ENCODE measurements at regions not wholly inside any gene's neighbourhood (a gene's known extent, or its start where the extent isn't known, plus 50 kb on each side); places are given as distances from the start of the nearest gene placed in this dataset.

DNA sequence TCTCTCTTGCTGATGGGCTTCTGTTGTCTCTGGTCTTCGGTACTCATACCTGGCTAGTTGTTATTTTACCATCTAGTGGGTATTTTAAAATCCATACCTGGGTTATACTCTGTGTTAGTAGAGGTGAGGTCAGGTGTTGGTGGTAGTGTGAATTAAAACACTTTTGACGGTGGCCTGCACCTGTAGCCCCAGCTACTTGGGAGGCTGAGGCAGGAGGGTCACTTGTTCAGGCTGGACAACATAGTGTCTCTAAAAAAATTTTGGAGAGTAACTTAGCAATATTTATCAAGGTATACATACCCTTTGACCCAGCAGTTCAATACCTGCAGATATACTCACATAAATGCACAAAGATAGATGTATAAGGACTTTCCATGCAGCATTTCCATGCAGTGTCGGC, 55.4 kb downstream of the GSX1 start:
- no peak for DNase-seq

DNA sequence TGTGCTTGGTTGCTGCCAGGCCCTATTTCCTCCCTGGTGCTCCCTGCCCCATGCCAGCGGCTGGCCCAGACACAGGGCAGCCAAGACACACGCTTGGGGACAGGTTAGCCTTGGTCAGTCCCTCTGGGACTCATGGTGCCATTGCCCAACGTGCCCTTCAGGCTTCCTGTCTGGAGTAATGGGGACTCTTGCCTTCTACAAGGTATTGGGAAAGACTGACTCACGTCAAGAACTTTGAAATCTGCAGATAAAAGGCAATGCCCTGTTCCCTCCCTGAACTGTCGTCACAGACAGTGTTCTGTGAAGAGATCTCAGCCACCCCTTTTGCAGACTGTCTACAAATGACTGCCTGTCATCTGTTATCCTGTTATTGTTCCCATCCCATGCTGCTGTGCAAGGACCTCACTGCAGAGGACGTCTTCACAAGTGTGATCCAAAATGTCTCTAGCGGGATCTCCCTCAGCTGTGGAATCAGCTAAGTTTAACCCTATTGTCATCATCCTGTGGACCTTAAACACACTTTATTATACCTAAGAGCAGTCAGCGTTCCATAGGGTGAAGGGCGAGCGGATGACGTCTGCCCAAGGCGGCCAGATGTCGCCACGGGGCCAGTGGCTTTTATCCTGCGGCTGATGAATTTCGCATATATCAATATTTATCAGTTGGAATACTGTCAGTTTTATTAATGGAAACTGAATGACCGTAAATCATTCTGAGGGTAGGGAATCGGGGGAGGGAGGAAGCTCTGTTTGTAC, 59.0 kb downstream of the GSX1 start:
- DNase-seq = no peak

DNA sequence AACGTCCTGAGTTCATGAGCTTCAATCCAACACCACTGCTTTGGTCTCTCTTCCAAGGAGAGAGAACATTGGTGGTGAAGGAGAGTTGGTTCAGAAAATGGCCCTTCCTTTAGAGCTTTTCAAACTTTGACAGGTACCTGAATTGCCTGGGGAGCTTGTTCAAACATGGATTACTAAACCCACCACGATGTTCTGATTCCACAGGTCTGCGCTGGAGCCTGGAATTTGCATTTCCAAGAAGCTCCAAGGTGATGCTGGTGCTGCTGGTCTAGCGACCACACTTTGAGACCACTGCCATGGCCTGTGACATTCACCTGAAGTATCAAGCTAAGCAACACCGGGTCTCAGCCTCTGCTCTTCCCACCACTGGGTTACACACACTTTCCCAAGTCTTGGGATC, 60.2 kb downstream of the GSX1 start:
- no peak for DNase-seq

DNA sequence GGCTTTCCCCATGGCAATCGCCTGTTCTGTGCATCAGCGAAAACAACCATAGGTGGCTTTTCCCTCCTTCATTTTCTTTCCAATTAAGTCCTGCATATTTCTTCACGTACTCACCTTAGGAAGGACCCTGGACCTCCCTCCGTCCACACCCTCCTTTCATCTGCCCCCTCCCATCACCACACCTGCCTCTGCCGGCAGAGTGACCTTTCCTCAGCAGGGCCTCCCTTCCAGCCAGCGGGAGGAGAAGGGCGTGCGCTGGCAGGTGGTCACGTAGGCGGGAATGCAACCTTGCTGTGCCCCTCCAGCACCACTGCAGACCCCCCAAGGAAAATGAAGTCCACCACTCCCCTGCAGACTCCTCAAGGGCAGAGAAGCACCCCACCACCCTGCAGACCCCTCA, 61.1 kb downstream of the GSX1 start:
- no peak for DNase-seq

DNA sequence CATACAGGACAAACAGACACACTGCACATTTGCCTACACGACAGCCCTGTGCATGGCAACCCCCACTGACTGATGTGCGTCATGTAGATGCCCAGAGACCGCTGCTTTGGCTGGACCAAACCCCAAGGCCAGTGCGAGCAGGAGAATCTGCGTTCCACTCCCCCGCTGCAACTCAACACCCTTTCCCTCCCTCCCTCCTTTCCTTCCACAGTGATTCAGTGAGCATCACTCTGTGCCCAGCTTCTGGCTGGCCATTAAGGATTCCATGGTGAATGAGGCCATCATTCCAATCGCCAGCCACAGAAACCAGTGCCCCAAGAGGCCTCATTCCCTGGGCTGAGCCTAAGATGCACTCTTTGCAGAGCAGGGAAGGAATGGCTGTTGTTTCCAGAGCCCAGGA, 61.6 kb downstream of the GSX1 start:
- DNase-seq = no peak

DNA sequence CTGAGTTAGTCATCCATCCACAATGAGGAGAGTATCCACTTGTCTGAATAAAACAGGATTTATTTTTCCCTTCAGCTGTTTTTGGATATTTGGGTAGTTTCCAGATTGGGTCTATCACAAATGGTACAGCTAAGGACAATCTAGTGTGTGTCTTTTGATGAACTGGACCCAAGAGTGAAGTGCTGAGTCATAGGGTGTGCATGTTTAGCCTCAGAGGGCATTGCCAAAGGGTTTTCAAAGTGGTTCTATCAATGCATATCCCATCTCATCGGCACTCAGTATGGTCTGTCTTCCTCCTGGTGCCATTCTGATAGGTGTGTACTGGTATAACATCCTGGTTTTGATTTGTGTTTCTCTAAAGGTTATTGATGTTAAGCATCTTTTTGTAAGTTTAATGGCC, 62.3 kb downstream of the GSX1 start:
- DNase-seq = no peak

DNA sequence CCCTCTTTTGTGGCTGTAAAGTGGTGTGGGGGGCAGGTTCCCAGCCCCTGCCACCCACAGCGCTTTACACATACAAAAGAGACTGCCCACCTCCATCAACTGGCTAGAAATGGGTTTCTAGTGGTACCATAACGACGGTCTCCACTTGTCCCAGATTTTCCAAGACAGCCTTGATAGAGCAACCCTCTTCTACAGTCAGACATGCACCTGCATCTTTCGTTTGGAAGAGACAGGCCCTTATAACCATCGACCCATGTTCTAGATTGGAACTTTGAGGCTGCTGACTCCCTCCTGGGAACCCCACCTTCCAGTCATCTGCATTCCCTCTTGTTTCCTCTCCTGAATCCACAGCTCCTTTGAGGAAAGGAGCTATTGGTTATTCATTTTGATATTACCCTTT, 63.1 kb downstream of the GSX1 start:
- DNase-seq = no peak

DNA sequence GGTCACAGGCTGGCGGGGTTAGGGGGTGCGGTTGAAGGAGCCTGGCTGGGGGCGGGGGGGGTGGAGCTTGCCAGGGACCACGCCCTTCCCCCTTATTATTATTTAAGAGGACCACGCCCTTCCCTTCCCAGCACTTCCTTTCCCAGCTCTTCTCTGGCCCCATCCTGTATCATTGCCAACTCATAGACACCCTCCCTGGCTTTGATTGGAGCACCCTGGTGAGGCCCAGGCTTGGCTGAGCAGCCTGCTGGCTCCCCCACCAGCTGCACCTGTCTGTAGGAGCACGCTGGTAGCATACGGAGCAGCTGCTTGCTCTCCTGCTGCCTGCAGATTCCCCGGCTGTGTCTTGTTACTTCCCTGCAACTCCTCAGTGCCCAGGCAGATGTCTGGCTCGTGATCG, 62.5 kb upstream of the PDX1 start:
- no peak for DNase-seq

DNA sequence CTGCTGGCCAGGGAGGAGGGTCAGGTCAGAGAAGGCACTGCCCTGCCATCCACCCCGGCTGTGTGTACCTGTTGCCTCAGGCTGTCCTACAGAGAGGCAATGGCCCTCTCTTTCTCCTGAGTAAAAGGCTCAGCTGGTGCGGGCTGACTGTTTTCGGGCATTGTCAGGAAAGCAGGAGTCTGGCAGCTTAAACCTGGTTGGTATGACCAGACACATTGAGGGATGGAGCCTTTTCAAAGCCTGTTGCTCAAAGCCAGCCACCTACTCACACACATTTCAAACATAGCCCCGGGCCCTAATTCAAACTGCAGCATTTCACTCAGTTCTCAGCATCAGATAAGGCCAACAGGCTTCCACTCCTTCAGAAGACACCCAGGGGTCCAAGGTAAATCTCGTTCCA, 61.8 kb upstream of the PDX1 start:
- no peak for DNase-seq

DNA sequence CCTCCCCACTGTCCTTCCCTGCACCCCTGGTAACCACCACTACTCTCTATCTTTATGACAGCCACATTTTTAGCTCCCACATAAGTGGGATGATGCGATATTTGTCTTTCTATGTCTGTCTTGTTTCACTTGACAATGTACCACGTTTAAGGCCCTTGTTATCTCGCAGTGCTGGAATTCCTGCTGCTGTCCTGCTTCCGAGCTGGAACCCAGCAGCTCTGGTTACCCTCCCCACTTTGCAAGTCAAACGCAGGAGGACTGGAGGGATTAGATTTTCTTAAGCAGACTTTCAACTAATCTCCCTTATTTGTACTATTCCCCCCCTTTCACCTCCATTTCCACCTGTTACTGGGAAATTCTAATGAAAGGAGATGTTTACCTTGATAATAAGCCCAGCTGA, 59.1 kb upstream of the PDX1 start:
- DNase-seq = no peak

DNA sequence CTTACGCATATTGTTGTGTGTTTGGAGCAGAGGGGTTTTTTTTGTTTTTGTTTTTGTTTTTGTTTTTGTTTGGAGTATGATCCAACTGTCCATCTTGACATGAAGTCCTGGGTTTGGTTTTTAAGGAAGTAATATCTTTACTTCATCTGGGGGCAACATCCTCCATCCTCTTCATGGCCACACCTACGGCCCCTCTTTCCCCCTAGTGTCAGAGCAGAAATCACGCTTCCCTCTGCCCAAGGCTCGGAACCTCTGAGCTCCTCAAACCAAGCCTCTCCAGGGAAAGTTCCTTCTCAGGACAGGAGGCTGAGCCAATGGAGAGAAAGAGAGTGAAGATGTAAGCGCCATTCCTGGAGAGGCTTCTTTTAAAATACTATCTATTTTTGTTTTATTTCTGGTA, 58.6 kb upstream of the PDX1 start:
- no peak for DNase-seq

DNA sequence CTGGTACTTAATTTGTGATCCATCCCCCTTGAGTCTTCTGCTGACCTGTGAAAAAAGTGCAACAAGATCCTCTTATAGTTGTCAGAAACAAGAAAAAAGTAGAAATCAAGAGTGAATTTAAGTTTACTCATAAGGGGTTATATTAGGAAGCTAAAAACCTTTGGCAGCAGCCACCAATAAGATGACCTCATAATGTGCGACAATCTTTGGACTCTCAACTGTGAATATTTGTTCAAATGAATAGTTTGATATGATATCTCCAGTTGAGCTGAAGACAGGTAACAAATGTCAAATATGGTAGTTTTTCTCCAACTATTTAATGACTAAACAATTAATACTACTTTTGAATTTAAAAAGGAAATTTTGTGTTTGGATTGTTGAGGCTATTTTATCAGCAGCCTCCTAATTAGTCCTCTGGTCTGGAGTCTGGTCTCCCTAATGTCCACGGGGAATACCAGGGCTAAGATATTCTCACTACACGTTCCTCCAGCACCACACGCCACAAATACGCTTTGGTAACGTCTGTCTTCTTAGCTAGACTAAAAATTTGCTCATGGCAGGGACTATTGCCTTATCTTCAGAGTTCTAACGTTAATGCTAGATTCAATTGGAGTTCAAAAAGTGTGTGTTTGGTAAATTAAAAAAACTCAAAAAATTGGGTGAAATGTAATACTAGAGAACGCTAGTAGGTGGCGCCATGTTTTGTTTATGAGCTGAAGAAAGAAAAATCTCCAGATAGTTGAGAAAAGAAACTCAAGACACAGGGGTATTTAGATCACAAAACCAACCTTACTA, 51.0 kb upstream of the PDX1 start:
- DNase-seq = peak in 1 of 2 donors; percentile 50

DNA sequence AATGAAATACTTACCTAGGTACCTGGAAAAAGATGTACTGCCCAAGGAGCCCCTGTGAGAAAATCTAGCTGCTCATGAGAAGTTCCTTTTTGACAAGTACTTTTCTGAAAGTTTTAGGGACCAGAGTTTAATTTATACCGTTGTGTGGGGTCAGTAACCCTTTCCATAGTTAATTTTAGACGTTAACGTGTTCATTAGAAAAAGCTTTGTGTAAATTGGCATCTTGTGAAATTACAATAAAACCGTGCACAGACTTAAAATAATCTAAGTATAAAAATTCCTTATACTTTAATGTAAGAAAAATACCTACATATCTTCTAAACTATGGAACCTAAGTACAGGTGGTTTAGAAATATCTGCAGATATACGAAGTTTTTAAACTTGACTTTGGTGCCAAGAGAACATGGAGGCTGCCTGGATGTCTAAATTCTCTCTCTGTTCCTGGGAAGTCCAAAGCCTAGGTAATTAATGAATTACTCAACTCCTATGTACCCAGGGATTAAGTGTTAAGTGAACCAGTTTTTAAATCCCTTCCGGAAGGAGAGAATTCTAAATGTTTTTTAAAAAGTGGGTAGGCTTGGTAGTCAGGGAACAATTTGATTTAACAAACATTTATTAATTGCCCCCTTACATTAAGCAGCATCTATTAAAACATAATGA, 50.2 kb upstream of the PDX1 start:
- DNase-seq = no peak
